Urinary bladder (tissue), 3 donors: ENCODE measurements at regions not wholly inside any gene's neighbourhood (a gene's known extent, or its start where the extent isn't known, plus 50 kb on each side); places are given as distances from the start of the nearest gene placed in this dataset.

ENCODE experiments used
- DNase-seq: peaks from one replicate; pipeline ENCODE4 v3.0.0-alpha.2; 2015; ENCODE audit errors: extremely low spot score
- H3K27ac ChIP-seq: one replicate; pipeline ENCODE4 v1.5.1; 2013; ENCODE audit warnings: low read depth, mild to moderate bottlenecking, moderate library complexity
- H3K36me3 ChIP-seq: one replicate; pipeline ENCODE4 v1.6.1; 2013; ENCODE audit warnings: mild to moderate bottlenecking, moderate library complexity; ENCODE audit not compliant: insufficient read depth
- H3K4me1 ChIP-seq: one replicate; pipeline ENCODE4 v1.6.1; 2013; ENCODE audit warnings: mild to moderate bottlenecking, moderate library complexity; ENCODE audit not compliant: insufficient read depth
- H3K4me3 ChIP-seq: one replicate; pipeline ENCODE4 v1.5.1; 2013; ENCODE audit warnings: low read depth, low read length
- WGBS: extraction: QIAGEN DNeasy Blood & Tissue Kit; methylation state at CpG from one replicate; pipeline ENCODE4 v1.1.7; 2013; 5-methylcytosine and 5-hydroxymethylcytosine counted together
- donor health status: healthy with polysubstance abuse.
- donor health status: healthy.

DNA sequence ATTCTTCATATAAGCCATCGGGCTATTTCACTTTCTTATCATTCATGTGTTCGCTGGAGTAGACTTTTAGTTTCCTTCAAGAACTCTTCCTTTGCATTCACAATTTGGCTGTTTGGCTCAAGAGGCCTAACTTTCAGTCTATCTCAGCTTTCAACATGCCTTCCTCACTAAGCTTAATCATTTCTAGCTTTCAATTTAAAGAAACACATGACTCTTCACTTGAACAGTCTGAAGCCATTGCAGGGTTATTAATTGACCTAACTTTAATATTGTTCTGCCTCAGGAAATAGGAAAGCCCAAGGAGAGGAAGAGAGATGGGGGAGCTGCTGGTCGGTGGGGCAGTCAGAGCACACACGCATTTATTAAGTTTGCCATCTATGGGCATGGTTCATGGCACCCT, 158.1 kb downstream of the SUCLA2 start:
- Histone ChIP-seq H3K4me1 (no peaks in the 10 kb centered on the region), H3K4me3 (no peak overlapping the region), H3K36me3 (no peaks in the 10 kb centered on the region), H3K27ac (no peak overlapping the region)
- DNase-seq = no peak
- 69% methylated on average over 4 of the region's 4 CpGs for WGBS

GRCh38 chr13:47841151-47841550, 159.9 kb downstream of the SUCLA2 start:
- Histone ChIP-seq H3K36me3 (no peaks in the 10 kb centered on the region), H3K4me1 (no peaks in the 10 kb centered on the region), H3K4me3 (no peak overlapping the region), H3K27ac (no peak overlapping the region)
- DNase-seq = no peak
- 66% methylated on average over 4 of the region's 4 CpGs for WGBS

DNA sequence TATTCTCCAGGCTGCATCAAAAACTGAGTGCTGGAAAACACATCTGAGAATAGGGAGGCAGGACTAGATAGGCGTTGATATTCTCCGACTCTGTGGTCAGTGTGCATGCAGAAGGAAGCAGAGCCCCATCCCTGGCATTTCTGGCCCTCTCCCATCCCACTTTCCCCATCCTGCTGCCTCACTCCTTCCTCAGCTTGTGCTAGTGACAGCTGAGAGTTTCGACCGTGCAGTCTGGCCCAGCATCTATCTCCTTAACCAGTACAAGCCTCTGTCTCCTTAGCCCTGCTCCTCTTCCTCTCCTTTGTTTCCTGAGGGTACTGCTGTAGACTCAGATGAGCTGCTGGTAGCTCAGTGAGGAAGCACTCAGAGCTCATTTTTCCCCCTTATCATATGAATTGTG, 163.2 kb downstream of the SUCLA2 start:
- 77% methylated on average over 4 of the region's 4 CpGs for WGBS
- no peak for DNase-seq
- H3K27ac ChIP-seq = no peak overlapping the region
- no peaks in the 10 kb centered on the region for H3K4me1 ChIP-seq
- no peaks in the 10 kb centered on the region for H3K36me3 ChIP-seq
- no peak overlapping the region for H3K4me3 ChIP-seq

DNA sequence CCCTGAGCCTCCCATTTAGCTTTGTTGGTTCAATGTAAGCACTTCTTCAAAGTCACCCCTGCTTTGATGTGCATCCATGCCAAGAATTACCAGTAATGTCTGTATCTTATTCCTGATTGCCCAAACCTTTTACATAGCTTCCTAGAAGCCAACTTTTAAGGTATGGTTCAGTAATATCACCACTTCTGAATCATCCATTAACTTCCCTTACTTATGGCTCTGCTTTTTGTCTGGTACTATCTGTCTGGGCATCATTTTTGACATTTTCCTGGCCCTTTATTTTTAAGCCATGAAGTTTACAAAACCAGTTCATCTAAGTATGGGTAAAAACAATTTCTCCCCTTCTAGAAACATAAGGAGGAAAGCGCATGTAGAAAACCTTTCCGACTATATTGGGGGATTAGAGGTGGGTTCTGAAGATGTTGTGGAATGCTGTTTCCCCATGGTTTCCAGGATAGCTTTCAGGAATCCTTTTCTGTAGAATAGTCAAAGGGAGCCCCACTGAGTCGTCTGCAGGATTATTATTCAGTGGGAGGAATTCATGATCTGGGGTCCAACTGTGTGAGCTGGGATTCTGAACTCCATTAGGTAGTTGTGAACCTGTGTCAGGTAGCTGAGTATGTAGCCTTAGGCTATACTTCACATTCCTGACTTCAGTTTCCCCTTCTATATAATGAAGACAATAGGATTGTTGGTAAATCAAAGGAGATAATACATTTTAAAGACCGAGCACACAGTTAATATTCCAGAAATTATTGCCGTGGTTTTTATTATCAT, 163.8 kb downstream of the SUCLA2 start:
- Histone ChIP-seq H3K27ac (no peak overlapping the region), H3K4me1 (no peaks in the 10 kb centered on the region), H3K4me3 (no peak overlapping the region), H3K36me3 (no peaks in the 10 kb centered on the region)
- DNase-seq = no peak
- 72% methylated on average over 5 of the region's 5 CpGs for WGBS

DNA sequence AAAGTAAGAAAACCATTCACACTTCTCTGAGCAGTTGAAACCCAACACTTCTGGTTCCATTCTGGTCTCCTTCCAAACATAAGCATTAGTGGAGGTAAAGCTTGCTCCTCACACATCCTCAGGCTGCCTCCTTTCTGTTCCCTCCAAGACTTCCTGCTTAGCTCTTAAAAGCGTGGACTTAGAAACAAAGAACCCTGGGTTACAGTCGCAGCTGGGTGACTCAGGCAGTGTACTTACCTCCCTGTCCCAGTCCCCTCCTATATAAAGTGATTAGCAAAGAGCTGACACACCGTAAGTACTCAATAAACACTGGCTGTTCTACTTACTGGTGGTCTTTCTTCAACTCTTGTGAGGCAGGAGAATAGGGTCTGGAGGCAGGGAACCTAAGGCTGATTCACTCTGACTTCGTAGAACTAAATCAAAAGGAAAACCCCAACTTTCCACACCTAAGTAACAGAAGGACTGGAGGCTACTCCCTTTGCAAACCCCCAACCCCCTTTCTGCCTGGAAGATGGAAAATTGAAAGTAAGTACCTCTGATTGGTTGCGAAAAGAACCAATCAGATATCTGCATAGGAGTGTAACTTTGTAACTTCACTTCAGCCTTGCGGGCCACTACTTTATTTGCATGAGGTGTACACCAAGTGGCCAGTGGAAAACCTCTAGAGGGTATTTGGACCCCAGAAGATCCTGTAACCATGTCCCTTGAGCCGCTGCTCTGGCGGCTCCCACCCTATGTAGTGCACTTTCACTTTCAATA, 165.4 kb downstream of the SUCLA2 start:
- 83% methylated on average over 8 of the region's 8 CpGs for WGBS
- no peak overlapping the region for H3K4me3 ChIP-seq
- no peaks in the 10 kb centered on the region for H3K4me1 ChIP-seq
- no peak overlapping the region for H3K27ac ChIP-seq
- H3K36me3 ChIP-seq = no peaks in the 10 kb centered on the region
- no peak for DNase-seq

DNA sequence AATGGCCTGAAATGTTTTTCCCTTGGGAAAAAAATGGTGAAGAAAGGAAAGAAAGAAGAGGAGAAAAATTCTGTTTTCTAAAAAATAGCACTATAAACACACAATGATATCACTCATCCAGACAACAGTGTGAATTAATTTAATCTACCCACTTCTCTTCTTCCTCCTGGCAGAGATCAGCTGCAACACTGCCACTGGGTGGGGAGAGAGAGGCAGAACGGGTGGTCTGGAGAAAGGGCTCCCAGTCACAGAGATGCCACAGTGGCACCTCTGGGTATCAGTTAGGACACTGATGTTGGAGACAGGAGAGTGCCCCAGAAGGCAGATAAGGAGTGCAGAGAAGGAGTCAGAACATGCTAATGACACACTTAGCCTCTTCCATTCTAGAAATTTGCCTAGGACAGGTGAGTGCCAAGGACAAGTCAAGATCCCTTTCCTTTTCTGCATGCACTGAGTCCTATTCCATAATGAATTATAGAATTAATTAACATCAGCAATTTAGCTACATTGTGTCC, 168.6 kb downstream of the SUCLA2 start:
- no peak for DNase-seq
- H3K36me3 ChIP-seq = no peaks in the 10 kb centered on the region
- 47% methylated on average over 1 of the region's 1 CpG for WGBS
- no peak overlapping the region for H3K4me3 ChIP-seq
- no peak overlapping the region for H3K27ac ChIP-seq
- H3K4me1 ChIP-seq = no peaks in the 10 kb centered on the region

DNA sequence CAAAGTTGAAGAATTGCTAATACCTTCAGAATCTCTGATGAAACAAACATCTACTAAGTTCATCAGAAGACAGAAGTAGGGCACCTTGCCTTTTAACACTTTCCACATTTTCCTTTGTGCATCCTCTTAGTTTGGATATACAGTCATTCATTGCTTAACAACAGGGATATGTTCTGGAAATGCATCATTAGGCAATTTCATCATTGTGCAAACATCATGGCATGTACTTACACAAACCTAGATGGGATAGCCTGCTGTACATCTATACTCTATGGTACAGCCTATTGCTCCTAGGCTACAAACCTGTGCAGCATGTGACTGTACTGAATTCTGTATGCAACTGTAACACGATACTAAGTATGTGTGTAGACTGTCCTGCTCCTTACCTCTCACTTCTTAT, 169.8 kb downstream of the SUCLA2 start:
- 70% methylated on average over 1 of the region's 1 CpG for WGBS
- no peak overlapping the region for H3K4me3 ChIP-seq
- no peak overlapping the region for H3K27ac ChIP-seq
- H3K36me3 ChIP-seq = no peaks in the 10 kb centered on the region
- H3K4me1 ChIP-seq = no peaks in the 10 kb centered on the region
- DNase-seq = no peak

DNA sequence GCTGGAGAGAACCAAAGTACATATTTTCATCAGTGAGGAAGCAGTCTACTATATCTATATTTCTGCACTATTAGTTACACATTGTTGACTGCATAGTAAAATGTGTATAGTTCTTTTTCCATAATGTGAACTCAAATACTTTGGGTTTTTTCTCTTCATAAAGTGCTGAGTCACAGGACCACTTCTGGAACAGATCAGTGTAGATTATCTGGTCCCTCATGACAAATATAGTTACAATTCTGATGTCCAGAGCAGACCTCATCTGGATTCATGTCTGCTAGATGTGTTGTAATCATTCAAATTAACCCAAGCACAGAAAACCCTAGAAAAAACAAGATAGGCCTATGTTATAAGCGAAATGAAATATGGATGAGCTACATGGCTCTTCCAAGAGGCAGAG, 171.4 kb downstream of the SUCLA2 start:
- 84% methylated on average over 1 of the region's 1 CpG for WGBS
- no peak overlapping the region for H3K27ac ChIP-seq
- no peak for DNase-seq
- H3K4me1 ChIP-seq = no peaks in the 10 kb centered on the region
- H3K36me3 ChIP-seq = no peaks in the 10 kb centered on the region
- no peak overlapping the region for H3K4me3 ChIP-seq

DNA sequence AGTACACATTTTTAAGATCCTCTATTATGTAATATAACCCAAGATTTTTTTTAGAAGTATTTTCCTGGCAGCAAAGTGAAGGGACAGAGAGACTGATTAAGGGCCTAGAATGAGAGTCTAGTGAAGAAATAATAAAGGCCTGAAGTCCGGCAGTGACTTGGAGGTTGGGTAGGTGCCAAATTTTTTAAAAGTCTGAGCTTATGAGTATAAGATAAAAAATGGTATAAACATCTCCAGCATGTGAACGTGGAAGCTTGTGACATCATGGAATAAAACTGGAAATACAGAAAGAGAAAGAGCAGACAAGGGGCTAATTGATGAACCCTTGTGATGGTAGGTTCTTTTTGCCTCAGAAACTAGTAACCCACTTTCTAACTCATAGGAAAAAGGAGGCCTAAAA, 174.6 kb downstream of the SUCLA2 start:
- no peak for DNase-seq
- Histone ChIP-seq H3K4me3 (no peak overlapping the region), H3K27ac (no peak overlapping the region), H3K4me1 (no peaks in the 10 kb centered on the region), H3K36me3 (no peaks in the 10 kb centered on the region)
- 20% methylated on average over 2 of the region's 2 CpGs for WGBS

DNA sequence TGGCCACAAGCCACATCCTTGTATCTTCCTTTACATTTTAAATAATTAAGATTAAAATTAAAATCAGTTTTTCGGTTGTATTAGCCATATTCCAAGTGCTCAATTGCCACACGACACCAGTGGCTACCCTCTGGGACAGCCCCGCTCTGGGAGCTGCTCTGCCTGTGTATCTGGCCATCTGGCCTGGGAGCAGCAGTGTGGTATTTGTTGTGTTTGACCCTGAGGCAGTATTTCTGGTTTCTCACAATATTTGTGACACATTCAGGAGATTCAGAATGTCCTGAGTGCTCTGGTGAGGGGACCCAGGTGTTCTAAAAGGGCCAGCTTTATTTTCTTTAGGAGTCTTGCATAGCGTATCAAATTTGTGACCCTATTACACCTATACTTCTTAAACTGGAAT, 179.0 kb downstream of the SUCLA2 start:
- DNase-seq = no peak
- 88% methylated on average over 4 of the region's 4 CpGs for WGBS

DNA sequence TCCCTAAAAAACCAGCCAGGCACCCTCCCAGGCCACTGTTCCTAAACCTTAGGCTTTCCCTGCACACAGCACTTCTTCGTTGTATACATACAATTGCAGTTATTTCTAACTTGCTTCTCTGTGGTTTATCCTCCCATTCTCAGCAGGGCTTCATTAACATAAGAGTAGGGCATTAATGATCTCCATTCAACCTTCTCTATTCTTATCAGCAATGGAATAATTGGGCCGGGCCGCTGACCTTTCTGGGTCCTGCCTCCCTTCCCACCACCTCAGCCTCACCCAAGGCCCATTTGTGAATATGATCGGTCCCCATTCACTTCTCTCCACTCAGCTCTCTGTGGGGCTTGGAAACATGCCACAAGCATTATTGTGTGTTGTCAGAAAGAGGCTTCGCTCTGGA, 184.2 kb downstream of the SUCLA2 start:
- no peak overlapping the region for H3K27ac ChIP-seq
- DNase-seq = no peak
- WGBS = 77% methylated on average over 5 of the region's 5 CpGs
- H3K36me3 ChIP-seq = no peaks in the 10 kb centered on the region
- no peaks in the 10 kb centered on the region for H3K4me1 ChIP-seq
- H3K4me3 ChIP-seq = no peak overlapping the region

More for the DNA sequence above, 179.0 kb downstream of the SUCLA2 start:
- Histone ChIP-seq H3K4me3 (no peak overlapping the region), H3K4me1 (no peaks in the 10 kb centered on the region), H3K27ac (no peak overlapping the region), H3K36me3 (no peaks in the 10 kb centered on the region)

DNA sequence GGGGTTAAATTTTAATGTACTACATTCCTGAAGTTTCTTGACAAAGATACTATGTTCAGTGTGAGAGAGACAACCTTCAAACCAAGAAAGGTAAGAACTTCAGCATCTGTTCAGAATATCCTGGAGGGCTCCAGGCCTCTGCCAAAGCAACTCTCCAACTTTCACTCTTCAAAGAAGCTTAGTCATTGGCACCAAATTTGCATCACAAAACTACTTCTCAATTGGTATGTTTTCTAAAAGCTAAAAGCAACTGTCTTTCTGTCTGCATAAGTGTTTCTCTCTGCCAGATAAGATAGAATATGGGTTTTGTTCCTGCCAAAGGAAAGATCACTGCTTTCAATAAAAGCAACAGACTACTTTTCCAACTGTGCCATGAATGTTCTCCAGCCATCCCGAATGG, 187.4 kb downstream of the SUCLA2 start:
- Histone ChIP-seq H3K4me1 (no peaks in the 10 kb centered on the region), H3K27ac (no peak overlapping the region), H3K36me3 (no peaks in the 10 kb centered on the region), H3K4me3 (no peak overlapping the region)
- WGBS = 77% methylated on average over 1 of the region's 1 CpG
- DNase-seq = no peak

- Histone ChIP-seq H3K4me1 (no peaks in the 10 kb centered on the region), H3K36me3 (no peaks in the 10 kb centered on the region), H3K4me3 (no peak overlapping the region), H3K27ac (no peak overlapping the region)
- WGBS = 67% methylated on average over 1 of the region's 1 CpG
- DNase-seq = no peak
Observed at GRCh38 chr13:47809411-47809810, 191.7 kb downstream of the SUCLA2 start.

DNA sequence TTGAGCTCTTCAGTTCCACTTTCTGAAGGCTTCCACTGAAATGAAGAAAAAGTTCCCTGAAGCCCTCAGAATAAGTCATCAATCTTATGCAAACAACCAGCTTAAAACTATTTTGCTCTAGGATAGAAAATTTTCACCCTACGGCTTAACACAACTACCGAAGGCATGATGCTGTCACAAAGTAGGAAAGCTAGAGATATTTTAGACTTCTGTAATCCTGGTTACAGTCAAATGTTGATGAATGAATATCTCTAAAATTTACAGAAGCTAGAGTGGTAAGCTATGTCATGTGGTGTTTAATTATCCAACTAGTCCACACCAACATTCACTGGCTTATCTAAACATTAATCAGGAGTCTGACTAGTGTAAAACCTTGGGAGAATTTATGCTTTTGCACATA, 197.9 kb downstream of the SUCLA2 start:
- DNase-seq = no peak
- no peak overlapping the region for H3K27ac ChIP-seq
- no peaks in the 10 kb centered on the region for H3K36me3 ChIP-seq
- no peak overlapping the region for H3K4me3 ChIP-seq
- H3K4me1 ChIP-seq = no peaks in the 10 kb centered on the region
- WGBS = 87% methylated on average over 2 of the region's 2 CpGs
